IMR-90 (cell line): ENCODE measurements at regions not wholly inside any gene's neighbourhood (a gene's known extent, or its start where the extent isn't known, plus 50 kb on each side); places are given as distances from the start of the nearest gene placed in this dataset.

Experiments
- ATAC-seq: fragments of 200-7000 bp; cut with Tn5 transposase; 2 replicates; pipeline ENCODE4 v1.9.1; 2020; ENCODE audit warnings: low read depth, mild to moderate bottlenecking, moderate library complexity
- BruUV-seq: library from RNA; stranded (reverse); fragments of 400-500 nt; replicated peaks from 2 replicates; lab custom pipeline; 2021; lab: Mats Ljungman, UMichigan
- CTCF ChIA-PET: fragments of 300-600 bp; formaldehyde crosslinking; extraction: SDS; loops from one replicate; lab custom pipeline; 2021; ENCODE audit warnings: antibody characterized with exemption; lab: Yijun Ruan, JAX
- POLR2A ChIA-PET: fragments of 300-600 bp; sonication (Branson Sonifier 250); formaldehyde crosslinking; loops from one replicate; lab custom pipeline; 2022; ENCODE audit warnings: antibody characterized with exemption; ENCODE audit not compliant: unreplicated experiment; lab: Charles Lee
- DNase-seq: peaks from one replicate; pipeline ENCODE4 v3.0.0; 2013
- H2AFZ ChIP-seq: replicated peaks from 2 replicates; pipeline ENCODE3; 2013; ENCODE audit warnings: low read length, mild to moderate bottlenecking; ENCODE audit not compliant: poor library complexity
- H2AK5ac ChIP-seq: 2 replicates; pipeline ENCODE4 v1.6.1; 2013; ENCODE audit warnings: low read depth, low read length, inconsistent platforms
- H2AK9ac ChIP-seq: replicated peaks from 2 replicates; pipeline ENCODE3; 2013; ENCODE audit warnings: mild to moderate bottlenecking, low read depth, low read length, moderate library complexity; ENCODE audit not compliant: poor library complexity
- H2BK120ac ChIP-seq: 2 replicates; pipeline ENCODE4 v1.6.1; 2013; ENCODE audit warnings: low read depth, low read length, inconsistent platforms
- H2BK15ac ChIP-seq: 3 replicates; pipeline ENCODE4 v1.6.1; 2013; ENCODE audit warnings: low read depth, low read length, inconsistent platforms
- H2BK20ac ChIP-seq: 2 replicates; pipeline ENCODE4 v1.6.1; 2013; ENCODE audit warnings: low read depth, mild to moderate bottlenecking, inconsistent platforms, low read length, moderate library complexity
- H2BK5ac ChIP-seq: 2 replicates; pipeline ENCODE4 v1.6.1; 2013; ENCODE audit warnings: mild to moderate bottlenecking, low read depth, low read length, inconsistent platforms; ENCODE audit not compliant: poor library complexity, severe bottlenecking
- H3K14ac ChIP-seq: replicated peaks from 2 replicates; pipeline ENCODE4 v1.6.1; 2013; ENCODE audit warnings: low read depth, low read length, inconsistent platforms
- H3K18ac ChIP-seq: 2 replicates; pipeline ENCODE4 v1.6.1; 2013; ENCODE audit warnings: low read depth, low read length, control low read depth
- H3K23ac ChIP-seq: 2 replicates; pipeline ENCODE4 v1.6.1; 2013; ENCODE audit warnings: low read depth, low read length, inconsistent platforms
- H3K27ac ChIP-seq: 2 replicates; pipeline ENCODE4 v1.5.1; 2013; ENCODE audit warnings: mild to moderate bottlenecking, control low read depth, low read length; ENCODE audit not compliant: insufficient read depth
- H3K27me3 ChIP-seq: 2 replicates; pipeline ENCODE4 v1.6.1; 2013; ENCODE audit warnings: low read length; ENCODE audit not compliant: control insufficient read depth, insufficient read depth
- H3K36me3 ChIP-seq: 2 replicates; pipeline ENCODE4 v1.6.1; 2013; ENCODE audit warnings: low read length, mixed read lengths; ENCODE audit not compliant: control insufficient read depth, insufficient read depth
- H3K4ac ChIP-seq: 2 replicates; pipeline ENCODE4 v1.6.1; 2013; ENCODE audit warnings: low read depth, low read length, inconsistent platforms
- H3K4me1 ChIP-seq: 2 replicates; pipeline ENCODE4 v1.6.1; 2013; ENCODE audit warnings: low read length, mixed read lengths; ENCODE audit not compliant: control insufficient read depth, insufficient read depth
- H3K4me2 ChIP-seq: 2 replicates; pipeline ENCODE4 v1.6.1; 2013; ENCODE audit warnings: low read depth, mild to moderate bottlenecking, control low read depth, low read length, moderate library complexity
- H3K4me3 ChIP-seq: 2 replicates; pipeline ENCODE4 v1.5.1; 2013; ENCODE audit warnings: low read depth, mild to moderate bottlenecking, control low read depth, low read length, moderate library complexity; ENCODE audit not compliant: insufficient read depth
- H3K56ac ChIP-seq: 2 replicates; pipeline ENCODE4 v1.6.1; 2013; ENCODE audit warnings: low read length, inconsistent platforms; ENCODE audit not compliant: insufficient read depth; ENCODE audit errors: extremely low read depth
- H3K79me1 ChIP-seq, 2 experiments: 2 replicates each; pipeline ENCODE4 v1.6.1; 2013; ENCODE audit warnings: low read length in 2 of 2, inconsistent platforms in 1 of 2, low read depth in 1 of 2
- H3K9ac ChIP-seq: 2 replicates; pipeline ENCODE4 v1.6.1; 2013; ENCODE audit warnings: low read depth, low read length, control low read depth
- H3K9me1 ChIP-seq: 2 replicates; pipeline ENCODE4 v1.6.1; 2013; ENCODE audit warnings: low read length, inconsistent platforms; ENCODE audit not compliant: insufficient read depth
- H3K9me3 ChIP-seq: 2 replicates; pipeline ENCODE4 v1.6.1; 2013; ENCODE audit warnings: low read length; ENCODE audit not compliant: control insufficient read depth, insufficient read depth
- H4K20me1 ChIP-seq: 2 replicates; pipeline ENCODE4 v1.6.1; 2013; ENCODE audit warnings: low read length, inconsistent platforms; ENCODE audit not compliant: insufficient read depth
- H4K5ac ChIP-seq: 2 replicates; pipeline ENCODE4 v1.6.1; 2013; ENCODE audit warnings: mild to moderate bottlenecking, low read depth, low read length, control low read depth
- H4K8ac ChIP-seq, 2 experiments: 2 replicates each; pipeline ENCODE4 v1.6.1; 2013; ENCODE audit warnings: low read depth in 2 of 2, low read length in 2 of 2, control low read depth in 1 of 2, inconsistent platforms in 1 of 2
- H4K91ac ChIP-seq: 2 replicates; pipeline ENCODE4 v1.6.1; 2013; ENCODE audit warnings: low read depth, low read length, inconsistent platforms; ENCODE audit not compliant: insufficient read depth
- FOS ChIP-seq: fragments of 150-350 bp; IDR thresholded peaks from 2 replicates; pipeline ENCODE4 v1.6.1; 2016; ENCODE audit warnings: low read depth, low read length
- MAFK ChIP-seq: IDR thresholded peaks from 2 replicates; pipeline ENCODE4 v1.6.1; 2012; ENCODE audit warnings: low read depth, low read length, improper control_type of control experiment
- MAZ ChIP-seq: IDR thresholded peaks from 2 replicates; pipeline ENCODE4 v1.6.1; 2012; ENCODE audit warnings: low read depth, mild to moderate bottlenecking, low read length, improper control_type of control experiment, moderate library complexity, borderline replicate concordance
- MXI1 ChIP-seq: IDR thresholded peaks from 2 replicates; pipeline ENCODE4 v1.6.1; 2012; ENCODE audit warnings: low read depth, mild to moderate bottlenecking, low read length, moderate library complexity, borderline replicate concordance
- NFE2L2 ChIP-seq: fragments of 150-350 bp; IDR thresholded peaks from 2 replicates; pipeline ENCODE4 v1.6.1; 2016; ENCODE audit warnings: low read depth, mild to moderate bottlenecking, low read length
- RAD21 ChIP-seq: IDR thresholded peaks from 2 replicates; pipeline ENCODE4 v1.6.1; 2012; ENCODE audit warnings: low read length, improper control_type of control experiment
- RCOR1 ChIP-seq: IDR thresholded peaks from 2 replicates; pipeline ENCODE4 v1.6.1; 2012; ENCODE audit warnings: mild to moderate bottlenecking, low read length, improper control_type of control experiment; ENCODE audit not compliant: insufficient replicate concordance
- RFX5 ChIP-seq: IDR thresholded peaks from 2 replicates; pipeline ENCODE4 v1.8.0; 2012; ENCODE audit warnings: low read depth, mild to moderate bottlenecking, low read length, moderate library complexity
- USF2 ChIP-seq: fragments of 150-350 bp; IDR thresholded peaks from 2 replicates; pipeline ENCODE4 v1.6.1; 2017; ENCODE audit warnings: mild to moderate bottlenecking, antibody characterized with exemption, low read length, low read depth
- WGBS, 2 experiments: methylation state at CpG; one replicate each; pipeline versions ENCODE4 v1.1.5 to v1.1.7; 2013; ENCODE audit warnings: missing lambda C conversion rate in 2 of 2; ENCODE audit not compliant: insufficient read length in 1 of 2; ENCODE audit errors: extremely low coverage in 2 of 2; 5-methylcytosine and 5-hydroxymethylcytosine counted together
- dilution Hi-C: fragments of 300-500 bp; cut with HindIII; formaldehyde crosslinking; loops from one replicate; pipeline ENCODE4 v1.14.3; 2018; ENCODE audit warnings: low sequenced_read_pairs; ENCODE audit not compliant: unreplicated experiment
- in situ Hi-C: fragments of 300-500 bp; cut with MboI; formaldehyde crosslinking; loops from 3 replicates; pipeline ENCODE4 v1.14.3; 2019; ENCODE audit warnings: low sequenced_read_pairs, inconsistent platforms, mixed read lengths
- intact Hi-C: fragments of 100-400 bp; cut with micrococcal nuclease; formaldehyde crosslinking; loops from 2 replicates; pipeline ENCODE4 v1.10.0; 2022

GRCh38 chr9:105191508-105192121, 52.8 kb upstream of the SLC44A1 start:
- TF ChIP-seq RFX5: no peak
- no peak for TF ChIP-seq FOS
- TF ChIP-seq MAFK: no peak
- no peak for TF ChIP-seq MAZ
- no peak for TF ChIP-seq RAD21
- no peak for TF ChIP-seq RCOR1
- TF ChIP-seq MXI1: no peak
- no peak for TF ChIP-seq USF2
- no peak for TF ChIP-seq NFE2L2
- Histone ChIP-seq H3K9me1 (no peaks in the 10 kb centered on the region), H2AFZ (no peak overlapping the region), H4K91ac (no peak overlapping the region), H3K23ac (no peak overlapping the region), H2BK20ac (no peak overlapping the region), H4K5ac (no peak overlapping the region), H2AK9ac (no peak overlapping the region), H3K4me3 (no peak overlapping the region), H2BK5ac (no peak overlapping the region), H3K27ac (no peak overlapping the region), H4K20me1 (no peaks in the 10 kb centered on the region), H3K4ac (no peak overlapping the region), H3K27me3 (peaks cover 1% of the 10 kb centered on the region), H3K36me3 (no peaks in the 10 kb centered on the region), H3K14ac (no peak overlapping the region), H3K9me3 (no peaks in the 10 kb centered on the region), H2BK120ac (no peak overlapping the region), H3K56ac (no peak overlapping the region), H3K79me1 (no peaks in the 10 kb centered on the region), H3K4me1 (no peaks in the 10 kb centered on the region), H2BK15ac (no peak overlapping the region), H2AK5ac (no peak overlapping the region), H3K18ac (no peak overlapping the region), H3K9ac (no peak overlapping the region), H4K8ac (no peak overlapping the region), H3K4me2 (no peak overlapping the region)
- in situ Hi-C loops: no loop called here
- dilution Hi-C loops: no loop called here
- no TSS peak for BruUV-seq
- ChIA-PET POLR2A (no interaction called here), CTCF (no interaction called here)
- DNase-seq (no peak), ATAC-seq (no peak)
- no CpG with 5 or more reads among the region's 10 CpGs for WGBS, 2 experiments
- intact Hi-C loops: no loop called here
